ENCODE measurements at regions not wholly inside any gene's neighbourhood (a gene's known extent, or its start where the extent isn't known, plus 50 kb on each side); places are given as distances from the start of the nearest gene placed in this dataset.

GRCh38 chr2:67048314-67048713, 348.8 kb upstream of the ETAA1 start:
- DNase-seq (ENCODE audit: low read depth): no peak
- H3K4me3 ChIP-seq (ENCODE audit: low read length): no peak overlapping the region
- TF ChIP-seq CTCF (conservative IDR thresholded peaks at IDR 0.05; ENCODE audit: low read length): no peak

- no peak for TF ChIP-seq CTCF (conservative IDR thresholded peaks at IDR 0.05; ENCODE audit: low read length)
- no peak overlapping the region for H3K4me3 ChIP-seq (ENCODE audit: low read length)
- peak; percentile 9 for DNase-seq (ENCODE audit: low read depth)
These were observed 346.5 kb upstream of the ETAA1 start for GRCh38 chr2:67050622-67051021.

- no peak overlapping the region for H3K4me3 ChIP-seq (ENCODE audit: low read length)
- TF ChIP-seq CTCF (conservative IDR thresholded peaks at IDR 0.05; ENCODE audit: low read length): no peak
- no peak for DNase-seq (ENCODE audit: low read depth)
These were observed 342.4 kb upstream of the ETAA1 start for GRCh38 chr2:67054728-67055127.

GRCh38 chr2:67055387-67056304, 341.5 kb upstream of the ETAA1 start:
- no peak for TF ChIP-seq CTCF (conservative IDR thresholded peaks at IDR 0.05; ENCODE audit: low read length)
- DNase-seq (ENCODE audit: low read depth): no peak

GRCh38 chr2:67057123-67057522, 340.0 kb upstream of the ETAA1 start:
- no peak overlapping the region for H3K4me3 ChIP-seq (ENCODE audit: low read length)
- no peak for TF ChIP-seq CTCF (conservative IDR thresholded peaks at IDR 0.05; ENCODE audit: low read length)
- DNase-seq (ENCODE audit: low read depth): no peak

More at GRCh38 chr2:67055387-67056304, 341.5 kb upstream of the ETAA1 start:
- no peak overlapping the region for H3K4me3 ChIP-seq (ENCODE audit: low read length)

- TF ChIP-seq CTCF (conservative IDR thresholded peaks at IDR 0.05; ENCODE audit: low read length): no peak
- no peak for DNase-seq (ENCODE audit: low read depth)
- H3K4me3 ChIP-seq (ENCODE audit: low read length): no peak overlapping the region
These were observed 339.0 kb upstream of the ETAA1 start for GRCh38 chr2:67057901-67058703.

All from AG10803 (cell line).